Aorta (tissue), 5 donors: ENCODE measurements at regions not wholly inside any gene's neighbourhood (a gene's known extent, or its start where the extent isn't known, plus 50 kb on each side); places are given as distances from the start of the nearest gene placed in this dataset.

Source experiments
- ATAC-seq: fragments of 200-7000 bp; cut with Tn5 transposase; one replicate; pipeline ENCODE4 v1.9.1; 2022; ENCODE audit warnings: moderate library complexity; ENCODE audit not compliant: low FRiP score
- DNase-seq, 2 donors: peaks; one replicate each; pipeline ENCODE4 v3.0.0-alpha.2; 2020
- H3K27ac ChIP-seq, 2 donors: one replicate each; pipeline ENCODE4 v1.5.1; 2013; ENCODE audit warnings: low read length in 2 of 2, mild to moderate bottlenecking in 2 of 2, moderate library complexity in 2 of 2, control low read depth in 1 of 2, inconsistent platforms in 1 of 2, low read depth in 1 of 2
- H3K27me3 ChIP-seq, 2 donors: one replicate each; pipeline ENCODE4 v1.6.1; 2013; ENCODE audit warnings: control low read depth in 1 of 2, low read length in 1 of 2, mild to moderate bottlenecking in 1 of 2, moderate library complexity in 1 of 2; ENCODE audit not compliant: insufficient read depth in 2 of 2, control insufficient read depth in 1 of 2
- H3K36me3 ChIP-seq, 2 donors: one replicate each; pipeline ENCODE4 v1.6.1; 2013; ENCODE audit warnings: control low read depth in 1 of 2, low read length in 1 of 2, mild to moderate bottlenecking in 1 of 2; ENCODE audit not compliant: insufficient read depth in 2 of 2, control insufficient read depth in 1 of 2
- H3K4me1 ChIP-seq, 2 donors: one replicate each; pipeline ENCODE4 v1.6.1; 2013; ENCODE audit warnings: low read length in 2 of 2, control low read depth in 1 of 2, mild to moderate bottlenecking in 1 of 2, moderate library complexity in 1 of 2; ENCODE audit not compliant: insufficient read depth in 2 of 2, control insufficient read depth in 1 of 2
- H3K4me3 ChIP-seq, 2 donors: one replicate each; pipeline ENCODE4 v1.5.1; 2013; ENCODE audit warnings: low read length in 2 of 2, control low read depth in 1 of 2, mild to moderate bottlenecking in 1 of 2
- H3K9me3 ChIP-seq: one replicate; pipeline ENCODE4 v1.6.1; 2013; ENCODE audit warnings: mild to moderate bottlenecking, low read length; ENCODE audit not compliant: control insufficient read depth
- WGBS, 2 donors: extraction: QIAGEN DNeasy Blood & Tissue Kit; methylation state at CpG; one replicate each; pipeline ENCODE4 v1.1.7; 2013; 5-methylcytosine and 5-hydroxymethylcytosine counted together
- intact Hi-C, 2 donors: fragments of 100-400 bp; cut with DNase I; formaldehyde crosslinking; loops; one replicate each; pipeline versions ENCODE4 v1.14.2 to v1.15.0; 2022
- donor health status: healthy with polysubstance abuse.
- donor health status: Bipolar disorder and iron deficiency.
- donor health status: DM: no; HTN: no; CAD: no.
- donor health status: DM: no; HTN: no; CAD: no.
- donor health status: DM: yes; HTN: yes; CAD: no.

DNA sequence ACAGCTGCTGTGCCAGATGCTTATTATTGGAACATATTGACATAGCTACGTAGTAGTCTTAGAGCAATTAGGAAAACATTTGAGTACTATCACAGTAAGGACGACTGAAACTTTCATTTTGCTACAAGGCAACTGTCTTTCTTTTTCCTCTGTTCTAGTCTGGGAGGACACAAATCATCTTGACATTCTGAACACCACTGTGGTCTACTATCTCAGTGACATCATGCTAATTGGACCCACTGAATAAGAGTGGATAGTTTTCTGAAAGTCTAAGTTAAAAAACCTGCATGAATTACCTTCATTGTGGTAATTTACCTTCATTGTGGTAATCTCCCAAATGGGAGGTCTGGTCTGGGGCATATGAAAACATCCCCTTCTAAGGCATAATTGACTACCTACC is 163.3 kb upstream of the MOCS1 start:
- no peaks in the 10 kb centered on the region for H3K4me1 ChIP-seq
- DNase-seq: no peak
- no peak for ATAC-seq
- WGBS, 2 donors: 48 to 50% methylated on average over 2 of the region's 2 CpGs
- peaks cover 0 to 2% of the 10 kb centered on the region in 2 donors for H3K27me3 ChIP-seq
- H3K9me3 ChIP-seq: peaks cover 3% of the 10 kb centered on the region
- H3K27ac ChIP-seq: no peak overlapping the region
- H3K4me3 ChIP-seq: no peak overlapping the region
- no peaks in the 10 kb centered on the region for H3K36me3 ChIP-seq
- intact Hi-C loops: no loop called here

DNA sequence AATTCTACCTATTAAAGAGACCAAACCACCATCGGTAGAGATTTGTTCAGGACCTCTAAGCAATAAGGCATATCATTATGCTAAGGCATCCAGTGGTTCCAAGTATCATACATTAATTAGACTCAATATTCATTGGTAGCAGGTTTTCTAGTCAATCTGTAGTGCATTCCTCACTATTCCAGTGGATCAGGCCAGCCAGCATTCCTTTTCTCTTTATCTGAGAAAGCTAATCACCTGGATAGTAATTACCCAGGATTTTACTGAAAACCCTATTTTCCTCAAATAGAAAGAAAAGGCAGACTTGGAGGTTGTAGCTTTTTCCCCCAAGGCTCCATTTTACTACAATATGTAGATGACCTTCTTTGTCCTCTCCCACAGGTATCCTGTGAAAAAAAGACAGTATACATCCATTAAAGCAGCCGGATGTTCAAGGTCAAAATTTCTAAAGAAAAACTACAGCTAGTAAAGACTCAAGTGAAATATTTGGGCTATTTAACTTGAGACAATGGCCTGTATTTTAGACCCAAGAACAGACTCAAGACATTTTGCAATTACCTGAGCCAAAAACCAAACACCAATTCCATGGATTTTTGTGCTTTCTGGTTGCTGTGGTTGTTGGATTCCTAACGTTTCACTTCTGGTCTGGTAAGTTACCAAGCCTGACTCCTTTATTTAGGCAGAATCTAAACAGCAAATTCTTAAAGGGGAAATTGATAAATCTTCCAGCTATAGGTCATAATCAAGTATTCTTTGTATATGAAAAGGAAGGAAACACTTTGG is 149.1 kb upstream of the MOCS1 start:
- 77% methylated on average over 3 of the region's 3 CpGs for WGBS, 2 donors
- DNase-seq (no peak), ATAC-seq (no peak)
- H3K4me3 ChIP-seq: no peak overlapping the region
- H3K36me3 ChIP-seq: no peaks in the 10 kb centered on the region
- peaks cover 1% of the 10 kb centered on the region for H3K9me3 ChIP-seq
- no peaks in the 10 kb centered on the region for H3K27me3 ChIP-seq
- no peak overlapping the region for H3K27ac ChIP-seq
- intact Hi-C loops: no loop called here
- H3K4me1 ChIP-seq: no peaks in the 10 kb centered on the region

DNA sequence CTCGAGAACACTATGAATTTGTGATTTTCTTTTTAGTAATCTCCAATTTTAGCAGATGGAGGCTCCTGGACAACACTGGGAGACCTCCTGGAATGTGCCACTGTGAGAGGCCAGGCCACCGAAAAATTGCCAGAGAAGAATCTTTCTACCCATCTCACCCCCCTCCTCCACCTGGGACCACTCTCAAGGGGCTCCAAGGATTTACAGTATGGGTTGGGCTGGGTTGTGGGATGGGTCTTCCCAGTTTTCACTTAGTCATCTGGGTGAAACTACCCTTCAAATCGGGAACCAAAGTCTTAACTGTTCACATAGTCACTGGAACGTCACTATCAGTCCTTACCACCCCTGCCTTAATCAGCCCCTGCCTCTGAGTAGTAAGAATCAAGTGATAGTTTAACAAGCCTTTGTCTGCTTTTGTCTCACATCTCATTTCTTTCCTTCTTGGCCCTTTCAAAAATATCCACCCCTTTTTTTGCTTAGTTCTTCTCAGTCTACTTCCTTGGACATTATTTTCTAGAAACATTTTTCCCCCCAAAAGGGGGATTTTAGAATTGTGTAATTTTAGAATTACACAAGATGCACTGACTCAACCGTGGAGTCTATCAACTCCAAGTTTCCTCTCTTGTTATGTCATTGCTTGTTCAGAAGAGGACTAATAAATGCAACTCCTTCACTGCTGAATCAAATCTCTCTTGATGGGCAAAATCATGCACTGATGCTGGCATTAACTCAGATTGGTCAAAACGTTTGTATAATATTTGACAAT is 148.2 kb upstream of the MOCS1 start:
- no peaks in the 10 kb centered on the region for H3K4me1 ChIP-seq
- H3K27ac ChIP-seq: no peak overlapping the region
- DNase-seq (no peak), ATAC-seq (no peak)
- H3K27me3 ChIP-seq: no peaks in the 10 kb centered on the region
- H3K9me3 ChIP-seq: peaks cover 1% of the 10 kb centered on the region
- intact Hi-C loops: no loop called here
- H3K36me3 ChIP-seq: no peaks in the 10 kb centered on the region
- 58 to 63% methylated on average over 6 of the region's 6 CpGs for WGBS, 2 donors
- H3K4me3 ChIP-seq: no peak overlapping the region

DNA sequence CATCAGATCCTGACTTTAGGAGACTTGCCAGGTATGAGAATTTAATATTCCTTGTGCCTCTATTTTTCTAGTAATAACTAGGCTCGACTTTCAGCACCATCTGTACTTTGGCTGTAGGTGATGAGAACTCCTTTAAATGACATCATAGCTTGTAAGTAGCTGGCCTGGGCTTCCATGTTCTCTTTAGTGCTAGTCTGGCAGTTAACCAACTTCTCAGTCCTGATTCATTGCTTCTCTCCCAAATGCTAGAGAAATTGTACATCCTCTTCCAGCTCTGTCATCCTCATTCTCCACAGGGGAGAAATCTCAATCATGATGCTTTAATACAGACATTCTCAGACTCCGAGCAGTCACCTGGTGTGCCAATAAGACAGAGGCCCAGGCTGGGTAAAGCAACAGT is 143.5 kb upstream of the MOCS1 start:
- 69 to 76% methylated on average over 2 of the region's 2 CpGs for WGBS, 2 donors
- Histone ChIP-seq H3K9me3 (peaks cover 3% of the 10 kb centered on the region), H3K27me3 (no peaks in the 10 kb centered on the region), H3K27ac (no peak overlapping the region), H3K4me1 (no peaks in the 10 kb centered on the region), H3K36me3 (no peaks in the 10 kb centered on the region), H3K4me3 (no peak overlapping the region)
- intact Hi-C loops: no loop called here
- DNase-seq (no peak), ATAC-seq (no peak)

DNA sequence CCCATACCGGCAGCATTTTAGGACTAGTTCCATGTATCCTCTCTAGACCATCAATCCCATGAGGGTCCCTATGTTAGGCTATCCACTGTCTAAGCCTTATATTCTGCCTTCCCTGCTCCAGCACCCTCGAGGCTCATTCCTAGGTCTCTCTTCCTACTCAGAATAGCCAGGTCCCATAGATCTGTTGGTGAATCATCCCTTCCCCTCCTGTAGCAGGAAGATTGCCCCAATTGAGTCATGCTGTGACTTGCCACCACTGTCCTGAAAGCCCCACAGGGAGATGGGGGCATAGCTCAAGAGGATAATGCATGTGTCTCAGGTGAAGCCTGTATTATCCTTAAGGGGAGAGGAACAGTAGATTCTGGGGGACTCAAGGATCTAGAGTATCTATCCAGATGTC is 143.1 kb upstream of the MOCS1 start:
- 70 to 74% methylated on average over 2 of the region's 2 CpGs for whole genome bisulfite sequencing, 2 donors
- ATAC-seq (no peak), DNase-seq (no peak)
- intact Hi-C loops: no loop called here
- peaks cover 3% of the 10 kb centered on the region for H3K9me3 ChIP-seq
- H3K36me3 ChIP-seq: no peaks in the 10 kb centered on the region
- no peaks in the 10 kb centered on the region for H3K4me1 ChIP-seq
- no peak overlapping the region for H3K4me3 ChIP-seq
- H3K27me3 ChIP-seq: no peaks in the 10 kb centered on the region
- H3K27ac ChIP-seq: no peak overlapping the region

DNA sequence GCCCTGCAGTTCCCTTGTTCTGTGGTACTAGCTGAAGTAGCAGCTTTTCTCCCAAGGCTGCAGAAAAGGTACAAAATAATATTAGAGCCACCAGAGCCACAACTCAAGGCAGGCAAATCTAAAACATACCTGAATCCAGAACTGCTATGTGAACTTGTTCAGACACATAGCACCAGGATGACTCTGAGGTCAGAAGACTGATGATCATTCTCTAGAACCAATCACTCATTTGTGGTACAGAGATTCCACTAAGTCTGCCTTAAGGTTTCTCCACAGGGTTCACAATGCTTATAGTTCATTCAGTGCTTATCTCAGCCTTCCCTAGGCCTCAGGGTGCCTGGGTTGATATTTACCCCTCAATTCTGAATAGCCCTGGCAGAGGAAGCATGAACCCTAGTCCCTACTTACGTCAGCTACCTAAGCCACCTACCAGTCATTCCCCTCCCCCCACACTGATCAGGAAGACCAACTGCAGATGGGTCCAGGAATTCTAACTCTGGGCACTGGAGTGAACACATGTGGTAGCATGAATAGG is 140.9 kb upstream of the MOCS1 start:
- intact Hi-C loops: no loop called here
- Histone ChIP-seq H3K9me3 (peaks cover 3% of the 10 kb centered on the region), H3K27me3 (no peaks in the 10 kb centered on the region), H3K4me3 (no peak overlapping the region), H3K36me3 (no peaks in the 10 kb centered on the region), H3K27ac (no peak overlapping the region), H3K4me1 (no peaks in the 10 kb centered on the region)
- WGBS, 2 donors: 42 to 85% methylated on average over 1 of the region's 1 CpG
- DNase-seq (no peak), ATAC-seq (no peak)

DNA sequence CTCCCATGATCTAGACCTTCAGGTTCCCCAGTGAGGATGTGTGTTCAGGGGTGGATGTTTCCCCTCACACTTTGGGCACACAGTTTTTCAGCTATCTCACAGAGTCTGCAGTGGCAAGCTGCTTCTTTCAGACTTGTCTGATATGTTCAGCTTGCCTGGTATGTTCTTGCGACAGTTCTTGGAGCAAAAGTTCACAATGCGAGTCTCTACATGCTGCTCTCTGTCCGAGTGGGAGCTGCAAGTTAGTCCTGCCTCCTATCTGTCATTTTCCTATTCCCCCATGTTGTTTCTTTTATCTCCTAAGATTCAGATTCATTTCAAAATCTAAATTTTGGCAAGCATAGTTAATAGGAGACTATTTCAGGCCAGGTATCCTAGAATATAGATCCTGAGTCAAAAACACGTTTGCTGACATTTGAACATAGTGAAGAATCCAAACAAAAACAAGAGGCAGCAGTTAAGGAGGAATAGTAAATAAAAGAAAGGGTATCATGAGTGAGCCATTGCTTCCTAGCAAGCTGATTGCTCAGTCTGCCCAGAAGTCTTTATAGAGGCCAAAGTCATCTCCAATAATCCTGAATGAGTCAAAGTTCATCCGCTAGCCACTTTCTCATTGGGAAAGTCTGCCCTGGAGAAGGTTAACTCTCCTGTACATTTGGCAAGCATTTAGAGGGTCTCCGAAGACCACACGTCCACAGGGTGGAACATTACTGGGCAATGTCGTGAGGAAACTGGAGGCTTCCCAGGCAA is 140.2 kb upstream of the MOCS1 start:
- Histone ChIP-seq H3K9me3 (peaks cover 3% of the 10 kb centered on the region), H3K27me3 (no peaks in the 10 kb centered on the region), H3K36me3 (no peaks in the 10 kb centered on the region), H3K27ac (no peak overlapping the region), H3K4me1 (no peaks in the 10 kb centered on the region), H3K4me3 (no peak overlapping the region)
- DNase-seq (no peak), ATAC-seq (no peak)
- 73 to 76% methylated on average over 8 of the region's 8 CpGs for WGBS, 2 donors
- intact Hi-C loops: no loop called here

DNA sequence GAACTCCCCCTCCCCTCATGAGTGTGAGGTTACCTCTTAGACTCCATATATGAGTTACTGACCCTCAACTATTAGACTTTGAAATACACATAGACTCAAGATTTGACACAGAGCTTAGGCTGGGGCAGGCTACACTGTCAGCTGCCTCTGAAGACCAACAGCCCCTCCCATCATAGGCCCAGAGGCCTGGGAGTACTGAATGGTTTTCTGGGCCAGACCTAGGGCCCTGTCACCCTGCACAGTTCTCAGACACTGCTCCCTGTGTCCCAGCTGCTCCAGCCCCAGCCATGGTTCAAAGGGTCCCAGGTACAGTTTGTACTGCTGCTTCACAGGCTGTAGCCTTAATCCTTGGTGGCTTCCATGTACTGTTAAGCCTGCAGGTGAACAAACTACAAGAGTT is 132.1 kb upstream of the MOCS1 start:
- ATAC-seq (no peak), DNase-seq (no peak)
- Histone ChIP-seq H3K27me3 (no peaks in the 10 kb centered on the region), H3K9me3 (no peaks in the 10 kb centered on the region), H3K36me3 (no peaks in the 10 kb centered on the region), H3K27ac (no peak overlapping the region), H3K4me1 (no peaks in the 10 kb centered on the region), H3K4me3 (no peak overlapping the region)
- intact Hi-C loops: no loop called here
